Stomach (tissue), 4 donors: ENCODE measurements at regions not wholly inside any gene's neighbourhood (a gene's known extent, or its start where the extent isn't known, plus 50 kb on each side); places are given as distances from the start of the nearest gene placed in this dataset.

Source experiments
- CTCF ChIP-seq, 7 experiments: fragments of 450-650 bp in 4 of 7; fragments of 200-600 bp in 3 of 7; sonication (generic) in 3 of 7; IDR thresholded peaks; one replicate each; pipeline ENCODE4 v1.5.1; 2016 to 2019; ENCODE audit warnings: antibody characterized with exemption in 7 of 7, control low read depth in 2 of 7, mild to moderate bottlenecking in 1 of 7
- EP300 ChIP-seq: sonication (generic); formaldehyde crosslinking; IDR thresholded peaks from one replicate; pipeline ENCODE4 v1.6.1; 2017; ENCODE audit warnings: antibody characterized with exemption
- POLR2A ChIP-seq, 4 donors: fragments of 450-650 bp; IDR thresholded peaks; one replicate each; pipeline ENCODE4 v1.6.1; 2016; ENCODE audit warnings: antibody characterized with exemption in 4 of 4, control low read depth in 2 of 4, mild to moderate bottlenecking in 1 of 4, moderate library complexity in 1 of 4

DNA sequence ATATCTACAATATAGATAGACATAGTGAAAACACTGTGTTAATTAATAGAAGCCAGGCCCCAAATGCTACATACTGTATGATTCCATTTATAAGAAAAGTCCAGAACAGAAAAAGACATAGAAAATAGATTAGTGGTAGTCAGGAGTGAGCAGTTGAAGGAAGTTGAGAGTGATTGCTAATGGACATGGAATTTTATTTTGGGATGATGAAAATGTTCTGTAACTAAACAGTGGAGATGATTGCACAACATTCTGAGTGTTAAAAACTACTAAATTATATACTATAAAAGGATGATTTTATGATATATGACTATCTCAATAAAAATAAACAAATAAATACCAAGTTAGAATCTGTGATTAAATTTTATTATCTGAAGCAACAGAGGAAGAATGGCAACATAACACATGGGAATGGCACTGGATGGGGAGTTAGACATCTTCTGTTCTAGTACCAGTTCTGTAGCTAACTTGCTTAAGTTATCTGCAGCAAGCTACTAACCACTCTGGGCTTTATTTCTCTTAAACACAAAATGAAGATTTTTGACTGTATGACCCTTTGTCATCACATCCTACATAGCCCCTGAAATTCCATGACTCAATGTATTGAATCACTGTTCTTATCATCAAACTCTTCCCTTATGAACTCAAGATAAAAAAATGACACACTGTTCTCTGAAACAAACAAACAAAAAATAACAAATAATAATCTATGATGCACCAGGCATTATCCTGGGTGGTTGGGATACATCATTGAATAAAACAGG lies 612.7 kb downstream of the TBL1XR1 start:
- TF ChIP-seq CTCF (IDR thresholded peaks at IDR 0.05), result no peak
- TF ChIP-seq POLR2A (IDR thresholded peaks at IDR 0.05), result no peak
- TF ChIP-seq EP300, result no peak
